HG02840 (cell line): ENCODE measurements at regions not wholly inside any gene's neighbourhood (a gene's known extent, or its start where the extent isn't known, plus 50 kb on each side); places are given as distances from the start of the nearest gene placed in this dataset.
"Not testable (repeated sequence)": the region's sequence is repeated elsewhere in the genome, so short reads cannot be mapped to it uniquely, and the experiment has no call there.

Source experiments
- ATAC-seq: cut with Tn5 transposase; IDR thresholded peaks from one replicate; pipeline ENCODE4 v1.9.1; 2021; ENCODE audit warnings: mild to moderate bottlenecking, moderate library complexity, moderate number of reproducible peaks; ENCODE audit not compliant: unreplicated experiment, low FRiP score

GRCh38 chr21:35556536-35556935, 503.8 kb downstream of the SETD4 start:
- ATAC-seq: no peak

GRCh38 chr21:35552483-35552882, 503.4 kb upstream of the RUNX1 start:
- ATAC-seq: not testable (repeated sequence)

- no peak for ATAC-seq
Observed at GRCh38 chr21:35548904-35549615, 500.0 kb upstream of the RUNX1 start.

GRCh38 chr21:35547946-35548774, 499.1 kb upstream of the RUNX1 start:
- no peak for ATAC-seq

- ATAC-seq: no peak
Observed at GRCh38 chr21:35543746-35544145, 494.6 kb upstream of the RUNX1 start.

- ATAC-seq: no peak
Observed at GRCh38 chr21:35540950-35541638, 492.0 kb upstream of the RUNX1 start.

GRCh38 chr21:35538386-35538785, 489.3 kb upstream of the RUNX1 start:
- ATAC-seq: no peak

- ATAC-seq: no peak
Observed at GRCh38 chr21:35537604-35538003, 488.5 kb upstream of the RUNX1 start.

- no peak for ATAC-seq
Observed at GRCh38 chr21:35533893-35534292, 484.8 kb upstream of the RUNX1 start.

- ATAC-seq: no peak
Observed at GRCh38 chr21:35530766-35531165, 481.7 kb upstream of the RUNX1 start.

- no peak for ATAC-seq
Observed at GRCh38 chr21:35529171-35529863, 480.2 kb upstream of the RUNX1 start.

GRCh38 chr21:35528116-35529042, 479.3 kb upstream of the RUNX1 start:
- no peak for ATAC-seq

GRCh38 chr21:35527358-35527757, 478.3 kb upstream of the RUNX1 start:
- no peak for ATAC-seq

GRCh38 chr21:35525443-35525842, 476.3 kb upstream of the RUNX1 start:
- ATAC-seq: no peak

- ATAC-seq: no peak
Observed at GRCh38 chr21:35521852-35522505, 472.9 kb upstream of the RUNX1 start.

GRCh38 chr21:35521293-35521692, 472.2 kb upstream of the RUNX1 start:
- ATAC-seq: no peak

- no peak for ATAC-seq
Observed at GRCh38 chr21:35520856-35521255, 471.8 kb upstream of the RUNX1 start.

- no peak for ATAC-seq
Observed at GRCh38 chr21:35520302-35520701, 471.2 kb upstream of the RUNX1 start.

GRCh38 chr21:35517865-35518264, 468.8 kb upstream of the RUNX1 start:
- ATAC-seq: no peak
